Keratinocyte (primary cell): ENCODE measurements at regions not wholly inside any gene's neighbourhood (a gene's known extent, or its start where the extent isn't known, plus 50 kb on each side); places are given as distances from the start of the nearest gene placed in this dataset.

Experiments used
- CTCF ChIP-seq, 3 experiments: IDR thresholded peaks in 1 of 3; conservative IDR thresholded peaks in 1 of 3; optimal IDR thresholded peaks in 1 of 3; 2 replicates in 2 of 3; 3 replicates in 1 of 3; pipeline versions ENCODE3 to v1.5.1; 2011; ENCODE audit warnings: low read length in 3 of 3, mild to moderate bottlenecking in 3 of 3, moderate library complexity in 2 of 3, control low read depth in 1 of 3, inconsistent platforms in 1 of 3; ENCODE audit not compliant: insufficient read depth in 2 of 3; ENCODE audit errors: extremely low read depth in 1 of 3
- EZH2 ChIP-seq: IDR thresholded peaks from one replicate; pipeline ENCODE4 v1.6.1; 2012; ENCODE audit warnings: inconsistent platforms, mild to moderate bottlenecking, low read length, moderate library complexity

GRCh38 chr12:93302331-93303229, 75.1 kb upstream of the NUDT4 start:
- TF ChIP-seq CTCF (optimal IDR thresholded peaks at IDR 0.05 in 1 of 3, IDR thresholded peaks at IDR 0.05 in 1 of 3, conservative IDR thresholded peaks at IDR 0.05 in 1 of 3; ENCODE audit: extremely low read depth in 1 of 3, insufficient read depth in 2 of 3, low read length in 3 of 3) (no peak), EZH2 (no peak)
